ENCODE measurements at regions not wholly inside any gene's neighbourhood (a gene's known extent, or its start where the extent isn't known, plus 50 kb on each side); places are given as distances from the start of the nearest gene placed in this dataset.

DNA sequence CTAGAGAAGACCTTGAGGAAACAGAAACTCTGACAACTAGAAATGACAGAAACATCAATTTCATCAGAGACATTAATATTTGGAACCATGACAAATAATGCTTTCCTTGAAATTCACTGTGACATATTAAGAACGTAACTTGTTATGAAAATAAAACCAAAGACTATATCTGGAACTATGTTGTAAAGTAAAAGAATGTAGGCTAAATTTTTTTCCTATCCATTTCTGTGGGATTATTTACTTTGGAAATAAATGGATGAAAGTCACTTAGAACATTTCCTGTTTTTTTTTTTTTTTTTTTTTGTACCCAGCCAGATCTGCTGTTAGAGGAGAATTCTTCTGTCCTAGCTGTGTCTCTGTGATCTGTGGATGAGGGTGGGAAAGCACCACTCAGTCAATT, 255.9 kb downstream of the SPRY1 start:
- TF ChIP-seq, protein P1, sequence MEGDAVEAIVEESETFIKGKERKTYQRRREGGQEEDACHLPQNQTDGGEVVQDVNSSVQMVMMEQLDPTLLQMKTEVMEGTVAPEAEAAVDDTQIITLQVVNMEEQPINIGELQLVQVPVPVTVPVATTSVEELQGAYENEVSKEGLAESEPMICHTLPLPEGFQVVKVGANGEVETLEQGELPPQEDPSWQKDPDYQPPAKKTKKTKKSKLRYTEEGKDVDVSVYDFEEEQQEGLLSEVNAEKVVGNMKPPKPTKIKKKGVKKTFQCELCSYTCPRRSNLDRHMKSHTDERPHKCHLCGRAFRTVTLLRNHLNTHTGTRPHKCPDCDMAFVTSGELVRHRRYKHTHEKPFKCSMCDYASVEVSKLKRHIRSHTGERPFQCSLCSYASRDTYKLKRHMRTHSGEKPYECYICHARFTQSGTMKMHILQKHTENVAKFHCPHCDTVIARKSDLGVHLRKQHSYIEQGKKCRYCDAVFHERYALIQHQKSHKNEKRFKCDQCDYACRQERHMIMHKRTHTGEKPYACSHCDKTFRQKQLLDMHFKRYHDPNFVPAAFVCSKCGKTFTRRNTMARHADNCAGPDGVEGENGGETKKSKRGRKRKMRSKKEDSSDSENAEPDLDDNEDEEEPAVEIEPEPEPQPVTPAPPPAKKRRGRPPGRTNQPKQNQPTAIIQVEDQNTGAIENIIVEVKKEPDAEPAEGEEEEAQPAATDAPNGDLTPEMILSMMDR (IDR thresholded peaks at IDR 0.05): no peak
- TF ChIP-seq POLR2A (IDR thresholded peaks at IDR 0.05): no peak
